Neural progenitor cell (in vitro differentiated cells): ENCODE measurements at regions not wholly inside any gene's neighbourhood (a gene's known extent, or its start where the extent isn't known, plus 50 kb on each side); places are given as distances from the start of the nearest gene placed in this dataset.

Experiments used
- DNase-seq: peaks from one replicate; pipeline ENCODE4 v3.0.0-alpha.2; 2016; ENCODE audit warnings: low spot score
- H2AFZ ChIP-seq: fragments of 200-600 bp; sonication (generic); replicated peaks from 2 replicates; pipeline ENCODE4 v1.6.1; 2016; ENCODE audit warnings: antibody characterized with exemption
- H3F3A ChIP-seq: fragments of 200-600 bp; sonication (generic); 2 replicates; pipeline ENCODE4 v1.6.1; 2016; ENCODE audit warnings: antibody characterized with exemption, low read depth
- H3K27ac ChIP-seq: fragments of 200-600 bp; sonication (generic); 2 replicates; pipeline ENCODE4 v1.5.1; 2016; ENCODE audit warnings: mild to moderate bottlenecking
- H3K27me3 ChIP-seq: fragments of 200-600 bp; sonication (generic); 2 replicates; pipeline ENCODE4 v1.6.1; 2016; ENCODE audit warnings: mild to moderate bottlenecking, moderate library complexity
- H3K36me3 ChIP-seq: fragments of 200-600 bp; sonication (generic); 2 replicates; pipeline ENCODE4 v1.5.1; 2016
- H3K4me1 ChIP-seq: fragments of 200-600 bp; sonication (generic); 2 replicates; pipeline ENCODE4 v1.6.1; 2016; ENCODE audit warnings: mixed run types
- H3K4me2 ChIP-seq: fragments of 200-600 bp; sonication (generic); 2 replicates; pipeline ENCODE4 v1.6.1; 2016
- H3K4me3 ChIP-seq: fragments of 200-600 bp; sonication (generic); 2 replicates; pipeline ENCODE4 v1.5.1; 2016
- H3K79me2 ChIP-seq: fragments of 200-600 bp; sonication (generic); 2 replicates; pipeline ENCODE4 v1.6.1; 2016; ENCODE audit warnings: low read depth
- H3K9ac ChIP-seq: fragments of 200-600 bp; sonication (generic); 2 replicates; pipeline ENCODE4 v1.6.1; 2016
- H3K9me3 ChIP-seq: fragments of 200-600 bp; sonication (generic); 2 replicates; pipeline ENCODE4 v1.5.1; 2016; ENCODE audit warnings: low read depth
- H4K20me1 ChIP-seq: fragments of 200-600 bp; sonication (generic); 2 replicates; pipeline ENCODE4 v1.6.1; 2016; ENCODE audit warnings: low read depth
- H3K27ac Mint-ChIP-seq: 3 replicates; pipeline ENCODE4 v1.8.0; 2021; ENCODE audit warnings: mixed read lengths
- H3K27me3 Mint-ChIP-seq: 2 replicates; pipeline ENCODE4 v1.8.0; 2022; ENCODE audit warnings: low read depth, mild to moderate bottlenecking, inconsistent platforms, moderate library complexity, mixed read lengths; ENCODE audit not compliant: insufficient read depth
- H3K36me3 Mint-ChIP-seq: 3 replicates; pipeline ENCODE4 v1.8.0; 2021; ENCODE audit warnings: mixed read lengths
- H3K4me1 Mint-ChIP-seq: 3 replicates; pipeline ENCODE4 v1.8.0; 2021; ENCODE audit warnings: mixed read lengths
- H3K4me3 Mint-ChIP-seq: 3 replicates; pipeline ENCODE4 v1.8.0; 2021; ENCODE audit warnings: mild to moderate bottlenecking, moderate library complexity, mixed read lengths
- H3K9me3 Mint-ChIP-seq: 3 replicates; pipeline ENCODE4 v1.8.0; 2020; ENCODE audit warnings: mixed read lengths
- CTCF ChIP-seq: fragments of 200-600 bp; sonication (generic); IDR thresholded peaks from 2 replicates; pipeline ENCODE4 v1.5.1; 2017; ENCODE audit warnings: antibody characterized with exemption, mild to moderate bottlenecking
- EZH2 ChIP-seq: fragments of 200-600 bp; sonication (generic); IDR thresholded peaks from 2 replicates; pipeline ENCODE4 v1.6.1; 2017; ENCODE audit warnings: antibody characterized with exemption, mild to moderate bottlenecking, moderate library complexity
- EZH2phosphoT487 ChIP-seq: fragments of 200-600 bp; sonication (generic); IDR thresholded peaks from 2 replicates; pipeline ENCODE4 v1.6.1; 2017; ENCODE audit warnings: antibody characterized with exemption

- H3K79me2 ChIP-seq: no peaks in the 10 kb centered on the region
- H3F3A ChIP-seq: peaks cover 12% of the 10 kb centered on the region
- no peaks in the 10 kb centered on the region for H3K36me3 Mint-ChIP-seq
- H3K27ac Mint-ChIP-seq: no peak overlapping the region
- H3K4me1 Mint-ChIP-seq: peaks cover 38% of the 10 kb centered on the region
- H3K27me3 ChIP-seq: no peaks in the 10 kb centered on the region
- peaks cover 9% of the 10 kb centered on the region for H3K9me3 Mint-ChIP-seq
- no peak overlapping the region for H3K4me3 Mint-ChIP-seq
- H3K9me3 ChIP-seq: no peaks in the 10 kb centered on the region
- DNase-seq: no peak
- H3K9ac ChIP-seq: no peak overlapping the region
- TF ChIP-seq CTCF: no peak
- no peak for TF ChIP-seq EZH2
- no peak for TF ChIP-seq EZH2phosphoT487
- H3K27ac ChIP-seq: no peak overlapping the region
- H3K36me3 ChIP-seq: no peaks in the 10 kb centered on the region
- peak overlapping the region; percentile 42 for H3K4me2 ChIP-seq
- H3K4me1 ChIP-seq: peaks cover 46% of the 10 kb centered on the region
- H3K27me3 Mint-ChIP-seq: peaks cover 2% of the 10 kb centered on the region
- no peaks in the 10 kb centered on the region for H4K20me1 ChIP-seq
- no peak overlapping the region for H2AFZ ChIP-seq
- no peak overlapping the region for H3K4me3 ChIP-seq
These were observed 226.7 kb downstream of the GXYLT1 start for GRCh38 chr12:41917938-41918341.

- Histone ChIP-seq H3K4me1 (peaks cover 46% of the 10 kb centered on the region), H3K4me2 (no peak overlapping the region)
- no peak for DNase-seq
These were observed 227.5 kb downstream of the GXYLT1 start for GRCh38 chr12:41917181-41917580.

GRCh38 chr12:41910578-41911320 lies 233.9 kb downstream of the GXYLT1 start:
- H3K4me3 Mint-ChIP-seq: no peak overlapping the region
- H3K27me3 Mint-ChIP-seq: peaks cover 2% of the 10 kb centered on the region
- Histone ChIP-seq H3K9ac (no peak overlapping the region), H2AFZ (no peak overlapping the region), H3K4me3 (no peak overlapping the region), H3K9me3 (no peaks in the 10 kb centered on the region), H3K36me3 (no peaks in the 10 kb centered on the region), H3K27ac (no peak overlapping the region), H3K4me2 (no peak overlapping the region), H3F3A (no peaks in the 10 kb centered on the region), H3K4me1 (no peaks in the 10 kb centered on the region), H4K20me1 (no peaks in the 10 kb centered on the region), H3K79me2 (no peaks in the 10 kb centered on the region), H3K27me3 (no peaks in the 10 kb centered on the region)
- H3K4me1 Mint-ChIP-seq: no peaks in the 10 kb centered on the region
- H3K9me3 Mint-ChIP-seq: peaks cover 13% of the 10 kb centered on the region
- H3K36me3 Mint-ChIP-seq: no peaks in the 10 kb centered on the region
- no peak overlapping the region for H3K27ac Mint-ChIP-seq
- TF ChIP-seq EZH2 (no peak), CTCF (no peak), EZH2phosphoT487 (no peak)
- no peak for DNase-seq

More at GRCh38 chr12:41917181-41917580, 227.5 kb downstream of the GXYLT1 start:
- no peak overlapping the region for H3K4me3 ChIP-seq
- Mint-ChIP-seq H3K36me3 (no peaks in the 10 kb centered on the region), H3K27ac (no peak overlapping the region), H3K9me3 (peaks cover 9% of the 10 kb centered on the region), H3K4me1 (peaks cover 37% of the 10 kb centered on the region), H3K27me3 (peaks cover 2% of the 10 kb centered on the region), H3K4me3 (no peak overlapping the region)
- no peak overlapping the region for H3K9ac ChIP-seq
- H3K27ac ChIP-seq: no peak overlapping the region
- no peaks in the 10 kb centered on the region for H4K20me1 ChIP-seq
- H3K79me2 ChIP-seq: no peaks in the 10 kb centered on the region
- no peak for TF ChIP-seq EZH2phosphoT487
- no peak for TF ChIP-seq CTCF
- no peak for TF ChIP-seq EZH2
- H3K27me3 ChIP-seq: no peaks in the 10 kb centered on the region
- H3K36me3 ChIP-seq: no peaks in the 10 kb centered on the region
- H3K9me3 ChIP-seq: no peaks in the 10 kb centered on the region
- H3F3A ChIP-seq: peaks cover 12% of the 10 kb centered on the region
- H2AFZ ChIP-seq: no peak overlapping the region
